ENCODE measurements at regions not wholly inside any gene's neighbourhood (a gene's known extent, or its start where the extent isn't known, plus 50 kb on each side); places are given as distances from the start of the nearest gene placed in this dataset.

GRCh38 chrX:8232406-8232805 lies 61.3 kb upstream of the VCX2 start:
- H3K36me3 ChIP-seq (ENCODE audit: control insufficient read depth, insufficient read depth, low read length): no peaks in the 10 kb centered on the region
- H3K27ac ChIP-seq (ENCODE audit: low read length): no peak overlapping the region
- WGBS (ENCODE audit: insufficient coverage): no CpG with 5 or more reads among the region's 2 CpGs
- no peak overlapping the region for H3K4me3 ChIP-seq (ENCODE audit: low read length)
- no peaks in the 10 kb centered on the region for H3K9me3 ChIP-seq (replicated peaks; ENCODE audit: control insufficient read depth, low read depth, low read length)
- H3K4me1 ChIP-seq (ENCODE audit: control insufficient read depth, insufficient read depth, low read length): no peaks in the 10 kb centered on the region
- no peak for DNase-seq
- no peaks in the 10 kb centered on the region for H3K27me3 ChIP-seq (ENCODE audit: control insufficient read depth, insufficient read depth, low read length)

- Histone ChIP-seq H3K27me3 (ENCODE audit: control insufficient read depth, insufficient read depth, low read length) (peaks cover 3% of the 10 kb centered on the region), H3K9me3 (replicated peaks; ENCODE audit: control insufficient read depth, low read depth, low read length) (no peaks in the 10 kb centered on the region), H3K36me3 (ENCODE audit: control insufficient read depth, insufficient read depth, low read length) (no peaks in the 10 kb centered on the region), H3K4me1 (ENCODE audit: control insufficient read depth, insufficient read depth, low read length) (no peaks in the 10 kb centered on the region), H3K4me3 (ENCODE audit: low read length) (no peak overlapping the region), H3K27ac (ENCODE audit: low read length) (no peak overlapping the region)
- no CpG with 5 or more reads among the region's 2 CpGs for WGBS (ENCODE audit: insufficient coverage)
- DNase-seq: no peak
Measured at GRCh38 chrX:8233091-8233490, 62.0 kb upstream of the VCX2 start.

- no peak overlapping the region for H3K4me3 ChIP-seq (ENCODE audit: low read length)
- no peaks in the 10 kb centered on the region for H3K4me1 ChIP-seq (ENCODE audit: control insufficient read depth, insufficient read depth, low read length)
- peak; percentile 16 for DNase-seq
- no peak overlapping the region for H3K27ac ChIP-seq (ENCODE audit: low read length)
- H3K9me3 ChIP-seq (replicated peaks; ENCODE audit: control insufficient read depth, low read depth, low read length): no peaks in the 10 kb centered on the region
- no peaks in the 10 kb centered on the region for H3K36me3 ChIP-seq (ENCODE audit: control insufficient read depth, insufficient read depth, low read length)
- peaks cover 3% of the 10 kb centered on the region for H3K27me3 ChIP-seq (ENCODE audit: control insufficient read depth, insufficient read depth, low read length)
Measured at GRCh38 chrX:8235026-8235425, 64.0 kb upstream of the VCX2 start.

- H3K27ac ChIP-seq (ENCODE audit: low read length): no peak overlapping the region
- no peaks in the 10 kb centered on the region for H3K36me3 ChIP-seq (ENCODE audit: control insufficient read depth, insufficient read depth, low read length)
- DNase-seq: no peak
- no peaks in the 10 kb centered on the region for H3K4me1 ChIP-seq (ENCODE audit: control insufficient read depth, insufficient read depth, low read length)
- H3K27me3 ChIP-seq (ENCODE audit: control insufficient read depth, insufficient read depth, low read length): peaks cover 3% of the 10 kb centered on the region
- 81% methylated on average over 3 of the region's 6 CpGs for WGBS (ENCODE audit: insufficient coverage)
- no peak overlapping the region for H3K4me3 ChIP-seq (ENCODE audit: low read length)
- H3K9me3 ChIP-seq (replicated peaks; ENCODE audit: control insufficient read depth, low read depth, low read length): no peaks in the 10 kb centered on the region
Measured at GRCh38 chrX:8237718-8238117, 66.7 kb upstream of the VCX2 start.

- WGBS (ENCODE audit: insufficient coverage): 90% methylated on average over 2 of the region's 7 CpGs
- no peaks in the 10 kb centered on the region for H3K9me3 ChIP-seq (replicated peaks; ENCODE audit: control insufficient read depth, low read depth, low read length)
- no peak overlapping the region for H3K4me3 ChIP-seq (ENCODE audit: low read length)
- no peak for DNase-seq
- no peaks in the 10 kb centered on the region for H3K36me3 ChIP-seq (ENCODE audit: control insufficient read depth, insufficient read depth, low read length)
- H3K27ac ChIP-seq (ENCODE audit: low read length): no peak overlapping the region
- no peaks in the 10 kb centered on the region for H3K4me1 ChIP-seq (ENCODE audit: control insufficient read depth, insufficient read depth, low read length)
- H3K27me3 ChIP-seq (ENCODE audit: control insufficient read depth, insufficient read depth, low read length): peaks cover 3% of the 10 kb centered on the region
Measured at GRCh38 chrX:8242431-8243020, 71.5 kb upstream of the VCX2 start.

GRCh38 chrX:8244301-8244700 lies 73.2 kb upstream of the VCX2 start:
- H3K4me3 ChIP-seq (ENCODE audit: low read length): no peak overlapping the region
- H3K36me3 ChIP-seq (ENCODE audit: control insufficient read depth, insufficient read depth, low read length): no peaks in the 10 kb centered on the region
- DNase-seq: no peak
- 100% methylated on average over 1 of the region's 6 CpGs for WGBS (ENCODE audit: insufficient coverage)
- no peaks in the 10 kb centered on the region for H3K27me3 ChIP-seq (ENCODE audit: control insufficient read depth, insufficient read depth, low read length)
- H3K27ac ChIP-seq (ENCODE audit: low read length): no peak overlapping the region
- H3K9me3 ChIP-seq (replicated peaks; ENCODE audit: control insufficient read depth, low read depth, low read length): no peaks in the 10 kb centered on the region
- H3K4me1 ChIP-seq (ENCODE audit: control insufficient read depth, insufficient read depth, low read length): no peaks in the 10 kb centered on the region

- Histone ChIP-seq H3K36me3 (ENCODE audit: control insufficient read depth, insufficient read depth, low read length) (no peaks in the 10 kb centered on the region), H3K27me3 (ENCODE audit: control insufficient read depth, insufficient read depth, low read length) (no peaks in the 10 kb centered on the region), H3K27ac (ENCODE audit: low read length) (no peak overlapping the region), H3K4me1 (ENCODE audit: control insufficient read depth, insufficient read depth, low read length) (no peaks in the 10 kb centered on the region), H3K4me3 (ENCODE audit: low read length) (no peak overlapping the region), H3K9me3 (replicated peaks; ENCODE audit: control insufficient read depth, low read depth, low read length) (no peaks in the 10 kb centered on the region)
- peak; percentile 11 for DNase-seq
- no CpG with 5 or more reads among the region's 1 CpG for WGBS (ENCODE audit: insufficient coverage)
Measured at GRCh38 chrX:8245411-8245810, 74.3 kb upstream of the VCX2 start.

- H3K27ac ChIP-seq (ENCODE audit: low read length): no peak overlapping the region
- no peaks in the 10 kb centered on the region for H3K4me1 ChIP-seq (ENCODE audit: control insufficient read depth, insufficient read depth, low read length)
- H3K4me3 ChIP-seq (ENCODE audit: low read length): no peak overlapping the region
- H3K9me3 ChIP-seq (replicated peaks; ENCODE audit: control insufficient read depth, low read depth, low read length): no peaks in the 10 kb centered on the region
- H3K27me3 ChIP-seq (ENCODE audit: control insufficient read depth, insufficient read depth, low read length): no peaks in the 10 kb centered on the region
- WGBS (ENCODE audit: insufficient coverage): no CpG with 5 or more reads among the region's 3 CpGs
- H3K36me3 ChIP-seq (ENCODE audit: control insufficient read depth, insufficient read depth, low read length): no peaks in the 10 kb centered on the region
- no peak for DNase-seq
Measured at GRCh38 chrX:8253096-8253495, 82.0 kb upstream of the VCX2 start.

- Histone ChIP-seq H3K9me3 (replicated peaks; ENCODE audit: control insufficient read depth, low read depth, low read length) (no peaks in the 10 kb centered on the region), H3K36me3 (ENCODE audit: control insufficient read depth, insufficient read depth, low read length) (no peaks in the 10 kb centered on the region), H3K4me1 (ENCODE audit: control insufficient read depth, insufficient read depth, low read length) (no peaks in the 10 kb centered on the region), H3K27ac (ENCODE audit: low read length) (no peak overlapping the region), H3K27me3 (ENCODE audit: control insufficient read depth, insufficient read depth, low read length) (no peaks in the 10 kb centered on the region), H3K4me3 (ENCODE audit: low read length) (no peak overlapping the region)
- WGBS (ENCODE audit: insufficient coverage): no CpG with 5 or more reads among the region's 2 CpGs
- no peak for DNase-seq
Measured at GRCh38 chrX:8254401-8254800, 83.3 kb upstream of the VCX2 start.

GRCh38 chrX:8272821-8273220 lies 101.8 kb upstream of the VCX2 start:
- 33% methylated on average over 1 of the region's 4 CpGs for WGBS (ENCODE audit: insufficient coverage)
- peak; percentile 52 for DNase-seq
- Histone ChIP-seq H3K4me3 (ENCODE audit: low read length) (no peak overlapping the region), H3K27me3 (ENCODE audit: control insufficient read depth, insufficient read depth, low read length) (peaks cover 5% of the 10 kb centered on the region), H3K4me1 (ENCODE audit: control insufficient read depth, insufficient read depth, low read length) (no peaks in the 10 kb centered on the region), H3K27ac (ENCODE audit: low read length) (no peak overlapping the region), H3K9me3 (replicated peaks; ENCODE audit: control insufficient read depth, low read depth, low read length) (peaks cover 2% of the 10 kb centered on the region), H3K36me3 (ENCODE audit: control insufficient read depth, insufficient read depth, low read length) (no peaks in the 10 kb centered on the region)

GRCh38 chrX:8273451-8273895 lies 102.4 kb upstream of the VCX2 start:
- WGBS (ENCODE audit: insufficient coverage): no CpG with 5 or more reads among the region's 5 CpGs
- peaks cover 3% of the 10 kb centered on the region for H3K27me3 ChIP-seq (ENCODE audit: control insufficient read depth, insufficient read depth, low read length)
- H3K27ac ChIP-seq (ENCODE audit: low read length): no peak overlapping the region
- H3K4me3 ChIP-seq (ENCODE audit: low read length): no peak overlapping the region
- no peaks in the 10 kb centered on the region for H3K36me3 ChIP-seq (ENCODE audit: control insufficient read depth, insufficient read depth, low read length)
- no peak for DNase-seq
- H3K4me1 ChIP-seq (ENCODE audit: control insufficient read depth, insufficient read depth, low read length): no peaks in the 10 kb centered on the region
- H3K9me3 ChIP-seq (replicated peaks; ENCODE audit: control insufficient read depth, low read depth, low read length): peaks cover 2% of the 10 kb centered on the region

All from muscle of leg (tissue), 3 donors.